IMR-90 (cell line): ENCODE measurements at regions not wholly inside any gene's neighbourhood (a gene's known extent, or its start where the extent isn't known, plus 50 kb on each side); places are given as distances from the start of the nearest gene placed in this dataset.
A peak's percentile ranks its signal among the peaks of the same experiment; 100 is the strongest.

Source experiments
- ATAC-seq: fragments of 200-7000 bp; cut with Tn5 transposase; 2 replicates; pipeline ENCODE4 v1.9.1; 2020; ENCODE audit warnings: low read depth, mild to moderate bottlenecking, moderate library complexity
- BruUV-seq: library from RNA; stranded (reverse); fragments of 400-500 nt; replicated peaks from 2 replicates; lab custom pipeline; 2021; lab: Mats Ljungman, UMichigan
- CTCF ChIA-PET: fragments of 300-600 bp; formaldehyde crosslinking; extraction: SDS; loops from one replicate; lab custom pipeline; 2021; ENCODE audit warnings: antibody characterized with exemption; lab: Yijun Ruan, JAX
- POLR2A ChIA-PET: fragments of 300-600 bp; sonication (Branson Sonifier 250); formaldehyde crosslinking; loops from one replicate; lab custom pipeline; 2022; ENCODE audit warnings: antibody characterized with exemption; ENCODE audit not compliant: unreplicated experiment; lab: Charles Lee
- DNase-seq: peaks from one replicate; pipeline ENCODE4 v3.0.0; 2013
- H2AFZ ChIP-seq: replicated peaks from 2 replicates; pipeline ENCODE3; 2013; ENCODE audit warnings: low read length, mild to moderate bottlenecking; ENCODE audit not compliant: poor library complexity
- H2AK5ac ChIP-seq: 2 replicates; pipeline ENCODE4 v1.6.1; 2013; ENCODE audit warnings: low read depth, low read length, inconsistent platforms
- H2AK9ac ChIP-seq: replicated peaks from 2 replicates; pipeline ENCODE3; 2013; ENCODE audit warnings: mild to moderate bottlenecking, low read depth, low read length, moderate library complexity; ENCODE audit not compliant: poor library complexity
- H2BK120ac ChIP-seq: 2 replicates; pipeline ENCODE4 v1.6.1; 2013; ENCODE audit warnings: low read depth, low read length, inconsistent platforms
- H2BK15ac ChIP-seq: 3 replicates; pipeline ENCODE4 v1.6.1; 2013; ENCODE audit warnings: low read depth, low read length, inconsistent platforms
- H2BK20ac ChIP-seq: 2 replicates; pipeline ENCODE4 v1.6.1; 2013; ENCODE audit warnings: low read depth, mild to moderate bottlenecking, inconsistent platforms, low read length, moderate library complexity
- H2BK5ac ChIP-seq: 2 replicates; pipeline ENCODE4 v1.6.1; 2013; ENCODE audit warnings: mild to moderate bottlenecking, low read depth, low read length, inconsistent platforms; ENCODE audit not compliant: poor library complexity, severe bottlenecking
- H3K14ac ChIP-seq: replicated peaks from 2 replicates; pipeline ENCODE4 v1.6.1; 2013; ENCODE audit warnings: low read depth, low read length, inconsistent platforms
- H3K18ac ChIP-seq: 2 replicates; pipeline ENCODE4 v1.6.1; 2013; ENCODE audit warnings: low read depth, low read length, control low read depth
- H3K23ac ChIP-seq: 2 replicates; pipeline ENCODE4 v1.6.1; 2013; ENCODE audit warnings: low read depth, low read length, inconsistent platforms
- H3K27ac ChIP-seq: 2 replicates; pipeline ENCODE4 v1.5.1; 2013; ENCODE audit warnings: mild to moderate bottlenecking, control low read depth, low read length; ENCODE audit not compliant: insufficient read depth
- H3K27me3 ChIP-seq: 2 replicates; pipeline ENCODE4 v1.6.1; 2013; ENCODE audit warnings: low read length; ENCODE audit not compliant: control insufficient read depth, insufficient read depth
- H3K36me3 ChIP-seq: 2 replicates; pipeline ENCODE4 v1.6.1; 2013; ENCODE audit warnings: low read length, mixed read lengths; ENCODE audit not compliant: control insufficient read depth, insufficient read depth
- H3K4ac ChIP-seq: 2 replicates; pipeline ENCODE4 v1.6.1; 2013; ENCODE audit warnings: low read depth, low read length, inconsistent platforms
- H3K4me1 ChIP-seq: 2 replicates; pipeline ENCODE4 v1.6.1; 2013; ENCODE audit warnings: low read length, mixed read lengths; ENCODE audit not compliant: control insufficient read depth, insufficient read depth
- H3K4me2 ChIP-seq: 2 replicates; pipeline ENCODE4 v1.6.1; 2013; ENCODE audit warnings: low read depth, mild to moderate bottlenecking, control low read depth, low read length, moderate library complexity
- H3K4me3 ChIP-seq: 2 replicates; pipeline ENCODE4 v1.5.1; 2013; ENCODE audit warnings: low read depth, mild to moderate bottlenecking, control low read depth, low read length, moderate library complexity; ENCODE audit not compliant: insufficient read depth
- H3K56ac ChIP-seq: 2 replicates; pipeline ENCODE4 v1.6.1; 2013; ENCODE audit warnings: low read length, inconsistent platforms; ENCODE audit not compliant: insufficient read depth; ENCODE audit errors: extremely low read depth
- H3K79me1 ChIP-seq, 2 experiments: 2 replicates each; pipeline ENCODE4 v1.6.1; 2013; ENCODE audit warnings: low read length in 2 of 2, inconsistent platforms in 1 of 2, low read depth in 1 of 2
- H3K9ac ChIP-seq: 2 replicates; pipeline ENCODE4 v1.6.1; 2013; ENCODE audit warnings: low read depth, low read length, control low read depth
- H3K9me1 ChIP-seq: 2 replicates; pipeline ENCODE4 v1.6.1; 2013; ENCODE audit warnings: low read length, inconsistent platforms; ENCODE audit not compliant: insufficient read depth
- H3K9me3 ChIP-seq: 2 replicates; pipeline ENCODE4 v1.6.1; 2013; ENCODE audit warnings: low read length; ENCODE audit not compliant: control insufficient read depth, insufficient read depth
- H4K20me1 ChIP-seq: 2 replicates; pipeline ENCODE4 v1.6.1; 2013; ENCODE audit warnings: low read length, inconsistent platforms; ENCODE audit not compliant: insufficient read depth
- H4K5ac ChIP-seq: 2 replicates; pipeline ENCODE4 v1.6.1; 2013; ENCODE audit warnings: mild to moderate bottlenecking, low read depth, low read length, control low read depth
- H4K8ac ChIP-seq, 2 experiments: 2 replicates each; pipeline ENCODE4 v1.6.1; 2013; ENCODE audit warnings: low read depth in 2 of 2, low read length in 2 of 2, control low read depth in 1 of 2, inconsistent platforms in 1 of 2
- H4K91ac ChIP-seq: 2 replicates; pipeline ENCODE4 v1.6.1; 2013; ENCODE audit warnings: low read depth, low read length, inconsistent platforms; ENCODE audit not compliant: insufficient read depth
- BHLHE40 ChIP-seq: fragments of 150-350 bp; IDR thresholded peaks from 2 replicates; pipeline ENCODE4 v1.6.1; 2016; ENCODE audit warnings: mild to moderate bottlenecking, low read depth, low read length
- CEBPB ChIP-seq: IDR thresholded peaks from 2 replicates; pipeline ENCODE4 v1.6.1; 2012; ENCODE audit warnings: low read depth, low read length, improper control_type of control experiment
- CHD1 ChIP-seq: IDR thresholded peaks from 2 replicates; pipeline ENCODE4 v1.6.1; 2012; ENCODE audit warnings: low read depth, low read length, improper control_type of control experiment
- CTCF ChIP-seq: conservative IDR thresholded peaks from 2 replicates; pipeline ENCODE4 v1.5.1; 2012; ENCODE audit warnings: mild to moderate bottlenecking, low read depth, low read length, improper control_type of control experiment
- ELK1 ChIP-seq: fragments of 150-350 bp; IDR thresholded peaks from 2 replicates; pipeline ENCODE4 v1.6.1; 2016; ENCODE audit warnings: low read depth, mild to moderate bottlenecking, low read length, moderate library complexity, borderline replicate concordance
- FOS ChIP-seq: fragments of 150-350 bp; IDR thresholded peaks from 2 replicates; pipeline ENCODE4 v1.6.1; 2016; ENCODE audit warnings: low read depth, low read length
- MAFK ChIP-seq: IDR thresholded peaks from 2 replicates; pipeline ENCODE4 v1.6.1; 2012; ENCODE audit warnings: low read depth, low read length, improper control_type of control experiment
- MAZ ChIP-seq: IDR thresholded peaks from 2 replicates; pipeline ENCODE4 v1.6.1; 2012; ENCODE audit warnings: low read depth, mild to moderate bottlenecking, low read length, improper control_type of control experiment, moderate library complexity, borderline replicate concordance
- MXI1 ChIP-seq: IDR thresholded peaks from 2 replicates; pipeline ENCODE4 v1.6.1; 2012; ENCODE audit warnings: low read depth, mild to moderate bottlenecking, low read length, moderate library complexity, borderline replicate concordance
- NFE2L2 ChIP-seq: fragments of 150-350 bp; IDR thresholded peaks from 2 replicates; pipeline ENCODE4 v1.6.1; 2016; ENCODE audit warnings: low read depth, mild to moderate bottlenecking, low read length
- POLR2A ChIP-seq: IDR thresholded peaks from 2 replicates; pipeline ENCODE4 v1.6.1; 2012; ENCODE audit warnings: mild to moderate bottlenecking, low read depth, low read length
- RAD21 ChIP-seq: IDR thresholded peaks from 2 replicates; pipeline ENCODE4 v1.6.1; 2012; ENCODE audit warnings: low read length, improper control_type of control experiment
- RCOR1 ChIP-seq: IDR thresholded peaks from 2 replicates; pipeline ENCODE4 v1.6.1; 2012; ENCODE audit warnings: mild to moderate bottlenecking, low read length, improper control_type of control experiment; ENCODE audit not compliant: insufficient replicate concordance
- RFX5 ChIP-seq: IDR thresholded peaks from 2 replicates; pipeline ENCODE4 v1.8.0; 2012; ENCODE audit warnings: low read depth, mild to moderate bottlenecking, low read length, moderate library complexity
- SMC3 ChIP-seq: fragments of 150-350 bp; IDR thresholded peaks from 2 replicates; pipeline ENCODE4 v1.6.1; 2016; ENCODE audit warnings: low read depth, mild to moderate bottlenecking, antibody characterized with exemption, low read length, moderate library complexity
- USF2 ChIP-seq: fragments of 150-350 bp; IDR thresholded peaks from 2 replicates; pipeline ENCODE4 v1.6.1; 2017; ENCODE audit warnings: mild to moderate bottlenecking, antibody characterized with exemption, low read length, low read depth
- WGBS, 2 experiments: methylation state at CpG; one replicate each; pipeline versions ENCODE4 v1.1.5 to v1.1.7; 2013; ENCODE audit warnings: missing lambda C conversion rate in 2 of 2; ENCODE audit not compliant: insufficient read length in 1 of 2; ENCODE audit errors: extremely low coverage in 2 of 2; 5-methylcytosine and 5-hydroxymethylcytosine counted together
- dilution Hi-C: fragments of 300-500 bp; cut with HindIII; formaldehyde crosslinking; loops from one replicate; pipeline ENCODE4 v1.14.3; 2018; ENCODE audit warnings: low sequenced_read_pairs; ENCODE audit not compliant: unreplicated experiment
- in situ Hi-C: fragments of 300-500 bp; cut with MboI; formaldehyde crosslinking; loops from 3 replicates; pipeline ENCODE4 v1.14.3; 2019; ENCODE audit warnings: low sequenced_read_pairs, inconsistent platforms, mixed read lengths
- intact Hi-C: fragments of 100-400 bp; cut with micrococcal nuclease; formaldehyde crosslinking; loops from 2 replicates; pipeline ENCODE4 v1.10.0; 2022

GRCh38 chr12:128089961-128090360, 177.0 kb upstream of the TMEM132C start:
- Histone ChIP-seq H3K4me3 (no peak overlapping the region), H3K4me2 (no peak overlapping the region), H3K9me3 (peaks cover 14% of the 10 kb centered on the region; the same call in 1 of the 2 replicates), H2BK120ac (no peak overlapping the region), H3K4me1 (no peaks in the 10 kb centered on the region), H4K5ac (no peak overlapping the region), H2BK15ac (no peak overlapping the region), H2AK5ac (no peak overlapping the region), H3K18ac (no peak overlapping the region), H3K36me3 (no peaks in the 10 kb centered on the region), H3K79me1 (no peaks in the 10 kb centered on the region), H3K23ac (no peak overlapping the region), H2BK20ac (no peak overlapping the region), H2AFZ (peak overlapping the region; percentile 58), H3K27ac (no peak overlapping the region), H3K9me1 (no peaks in the 10 kb centered on the region), H3K9ac (no peak overlapping the region), H3K27me3 (no peaks in the 10 kb centered on the region), H3K14ac (no peak overlapping the region), H3K4ac (no peak overlapping the region), H4K8ac (no peak overlapping the region), H3K56ac (no peak overlapping the region), H2AK9ac (no peak overlapping the region), H4K91ac (no peak overlapping the region), H2BK5ac (no peak overlapping the region), H4K20me1 (no peaks in the 10 kb centered on the region)
- BruUV-seq: no TSS peak
- WGBS, 2 experiments: no CpG with 5 or more reads among the region's 6 CpGs
- no peak for ATAC-seq
- CTCF ChIA-PET: no interaction called here
- no peak for DNase-seq
- in situ Hi-C loops: no loop called here
- TF ChIP-seq RCOR1: no peak
- TF ChIP-seq CEBPB: no peak
- TF ChIP-seq SMC3: no peak
- TF ChIP-seq MAFK: no peak
- no peak for TF ChIP-seq NFE2L2
- no peak for TF ChIP-seq CHD1
- no peak for TF ChIP-seq FOS
- no peak for TF ChIP-seq MAZ
- no peak for TF ChIP-seq CTCF
- no peak for TF ChIP-seq RFX5
- TF ChIP-seq RAD21: no peak
- TF ChIP-seq POLR2A: no peak
- TF ChIP-seq USF2: no peak
- TF ChIP-seq MXI1: no peak
- no peak for TF ChIP-seq ELK1
- no peak for TF ChIP-seq BHLHE40
- dilution Hi-C loops: no loop called here
- POLR2A ChIA-PET: no interaction called here
- intact Hi-C loops: no loop called here
